DOHH2 (cell line): ENCODE measurements at regions not wholly inside any gene's neighbourhood (a gene's known extent, or its start where the extent isn't known, plus 50 kb on each side); places are given as distances from the start of the nearest gene placed in this dataset.

Experiments
- H3F3A ChIP-seq: fragments of 200-600 bp; sonication (generic), shearing (Covaris generic); 2 replicates; pipeline ENCODE4 v1.6.0; 2016; ENCODE audit warnings: antibody characterized with exemption, mild to moderate bottlenecking; ENCODE audit not compliant: control insufficient read depth, insufficient read depth
- H3K27ac ChIP-seq: fragments of 200-600 bp; sonication (generic); 2 replicates; pipeline ENCODE4 v1.5.1; 2014; ENCODE audit warnings: low read depth, mild to moderate bottlenecking, low read length, moderate library complexity
- H3K27me3 ChIP-seq: fragments of 200-600 bp; sonication (generic); 2 replicates; pipeline ENCODE4 v1.6.1; 2014; ENCODE audit warnings: mild to moderate bottlenecking, low read length, mixed read lengths; ENCODE audit not compliant: control insufficient read depth
- H3K36me3 ChIP-seq: fragments of 200-600 bp; sonication (generic); 2 replicates; pipeline ENCODE4 v1.6.1; 2014; ENCODE audit warnings: mild to moderate bottlenecking, low read length, moderate library complexity, mixed read lengths; ENCODE audit not compliant: control insufficient read depth
- H3K4me1 ChIP-seq: fragments of 200-600 bp; sonication (generic); 2 replicates; pipeline ENCODE4 v1.6.1; 2014; ENCODE audit warnings: mild to moderate bottlenecking, low read length, mixed read lengths; ENCODE audit not compliant: control insufficient read depth
- H3K4me2 ChIP-seq: fragments of 200-600 bp; sonication (generic); 2 replicates; pipeline ENCODE4 v1.6.0; 2014; ENCODE audit warnings: mild to moderate bottlenecking, low read length, moderate library complexity
- H3K4me3 ChIP-seq: fragments of 200-600 bp; sonication (generic); 2 replicates; pipeline ENCODE4 v1.5.1; 2014; ENCODE audit warnings: mild to moderate bottlenecking, low read length, mixed read lengths
- H3K79me2 ChIP-seq: fragments of 200-600 bp; sonication (generic); 2 replicates; pipeline ENCODE4 v1.6.1; 2014; ENCODE audit warnings: mild to moderate bottlenecking, low read length, mixed read lengths; ENCODE audit not compliant: control insufficient read depth
- H3K9me2 ChIP-seq: fragments of 200-600 bp; sonication (generic); replicated peaks from 2 replicates; pipeline ENCODE4 v1.6.1; 2014; ENCODE audit warnings: mild to moderate bottlenecking, low read length, mixed read lengths; ENCODE audit not compliant: control insufficient read depth
- H3K9me3 ChIP-seq: fragments of 200-600 bp; sonication (generic); 2 replicates; pipeline ENCODE4 v1.6.1; 2014; ENCODE audit warnings: antibody characterized with exemption, low read length, mixed read lengths; ENCODE audit not compliant: control insufficient read depth, insufficient read depth
- H4K20me1 ChIP-seq: fragments of 200-600 bp; sonication (generic); 2 replicates; pipeline ENCODE4 v1.6.0; 2014; ENCODE audit warnings: low read depth, mild to moderate bottlenecking, antibody characterized with exemption, low read length, moderate library complexity; ENCODE audit not compliant: control insufficient read depth, insufficient read depth
- EZH2phosphoT487 ChIP-seq: fragments of 200-600 bp; sonication (generic); IDR thresholded peaks from 2 replicates; pipeline ENCODE4 v1.6.1; 2017; ENCODE audit warnings: borderline replicate concordance, mild to moderate bottlenecking, antibody characterized with exemption, low read length, moderate library complexity, mixed read lengths
- TF ChIP-seq, protein P1 (sequence below): fragments of 200-600 bp; sonication (generic); IDR thresholded peaks from one replicate; pipeline ENCODE4 v1.5.1; 2014; ENCODE audit warnings: antibody characterized with exemption, mild to moderate bottlenecking, low read depth, low read length; ENCODE audit not compliant: poor library complexity, severe bottlenecking

DNA sequence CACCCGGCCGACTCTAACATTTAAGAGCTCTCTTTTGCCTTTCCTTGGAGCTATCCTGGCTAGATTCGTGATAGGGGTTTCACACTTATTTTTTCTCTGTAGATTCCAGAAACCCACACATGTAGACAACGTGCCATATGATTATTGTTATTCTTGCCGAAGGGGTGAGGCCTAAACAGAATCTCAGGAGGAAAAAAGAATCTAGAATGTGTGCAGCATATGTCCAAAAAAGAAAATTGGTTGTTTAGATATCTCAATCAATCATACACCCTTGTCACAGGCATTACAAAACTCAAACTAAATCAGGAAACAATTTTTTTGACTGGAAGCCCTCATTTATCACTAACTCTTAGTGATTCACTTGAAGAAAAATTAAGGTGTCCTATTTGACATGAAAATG lies 66.9 kb upstream of the TGM3 start:
- no peaks in the 10 kb centered on the region for H3K79me2 ChIP-seq
- no peaks in the 10 kb centered on the region for H3K9me3 ChIP-seq
- H3K27ac ChIP-seq: no peak overlapping the region
- no peak overlapping the region for H3K4me2 ChIP-seq
- no peaks in the 10 kb centered on the region for H3F3A ChIP-seq
- H3K27me3 ChIP-seq: peaks cover 6% of the 10 kb centered on the region; the same call in 1 of the 2 replicates
- H4K20me1 ChIP-seq: no peaks in the 10 kb centered on the region
- no peak for TF ChIP-seq EZH2phosphoT487
- TF ChIP-seq, protein P1, sequence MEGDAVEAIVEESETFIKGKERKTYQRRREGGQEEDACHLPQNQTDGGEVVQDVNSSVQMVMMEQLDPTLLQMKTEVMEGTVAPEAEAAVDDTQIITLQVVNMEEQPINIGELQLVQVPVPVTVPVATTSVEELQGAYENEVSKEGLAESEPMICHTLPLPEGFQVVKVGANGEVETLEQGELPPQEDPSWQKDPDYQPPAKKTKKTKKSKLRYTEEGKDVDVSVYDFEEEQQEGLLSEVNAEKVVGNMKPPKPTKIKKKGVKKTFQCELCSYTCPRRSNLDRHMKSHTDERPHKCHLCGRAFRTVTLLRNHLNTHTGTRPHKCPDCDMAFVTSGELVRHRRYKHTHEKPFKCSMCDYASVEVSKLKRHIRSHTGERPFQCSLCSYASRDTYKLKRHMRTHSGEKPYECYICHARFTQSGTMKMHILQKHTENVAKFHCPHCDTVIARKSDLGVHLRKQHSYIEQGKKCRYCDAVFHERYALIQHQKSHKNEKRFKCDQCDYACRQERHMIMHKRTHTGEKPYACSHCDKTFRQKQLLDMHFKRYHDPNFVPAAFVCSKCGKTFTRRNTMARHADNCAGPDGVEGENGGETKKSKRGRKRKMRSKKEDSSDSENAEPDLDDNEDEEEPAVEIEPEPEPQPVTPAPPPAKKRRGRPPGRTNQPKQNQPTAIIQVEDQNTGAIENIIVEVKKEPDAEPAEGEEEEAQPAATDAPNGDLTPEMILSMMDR: no peak
- H3K4me1 ChIP-seq: no peaks in the 10 kb centered on the region
- H3K36me3 ChIP-seq: no peaks in the 10 kb centered on the region
- H3K9me2 ChIP-seq: no peaks in the 10 kb centered on the region
- no peak overlapping the region for H3K4me3 ChIP-seq

DNA sequence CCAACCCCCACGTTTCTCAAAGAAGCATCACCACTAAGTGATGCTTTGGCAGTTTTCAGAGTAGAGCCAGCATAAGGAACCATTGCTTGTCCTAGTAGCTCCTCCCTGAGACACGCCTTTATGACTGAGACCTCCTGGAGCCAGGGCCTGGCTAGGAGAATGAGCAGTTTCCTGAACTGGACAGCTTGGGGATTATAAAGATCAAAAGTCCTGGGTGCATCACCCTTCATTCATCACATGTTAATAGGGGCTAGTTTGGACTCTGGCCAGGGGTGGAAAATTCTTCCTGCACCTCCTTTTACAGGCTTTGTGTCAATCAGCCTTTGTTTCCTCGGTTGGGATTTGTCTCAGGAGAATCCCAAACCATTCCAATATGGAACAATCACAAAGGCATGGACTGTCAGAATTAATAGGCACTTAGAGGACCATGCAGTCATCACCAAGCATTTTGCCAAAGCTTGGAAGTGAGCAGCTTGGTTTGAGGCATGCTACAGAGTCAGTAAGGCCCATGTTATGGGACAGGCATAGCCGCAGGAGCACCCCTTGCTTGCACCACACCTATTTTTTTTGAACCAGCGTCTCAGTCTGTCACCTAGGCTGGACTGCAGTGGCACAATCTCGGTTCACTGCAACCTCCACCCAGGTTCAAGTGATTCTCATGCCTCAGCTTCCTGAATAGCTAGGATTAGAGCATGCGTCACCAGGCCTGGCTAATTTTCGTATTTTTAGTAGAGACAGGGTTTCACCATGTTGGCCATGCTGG lies 64.9 kb upstream of the TGM3 start:
- Histone ChIP-seq H3K27ac (no peak overlapping the region), H3K79me2 (no peaks in the 10 kb centered on the region), H3K4me3 (no peak overlapping the region), H3K27me3 (peaks cover 6% of the 10 kb centered on the region; the same call in 1 of the 2 replicates), H3K9me3 (no peaks in the 10 kb centered on the region), H3K4me2 (no peak overlapping the region), H3F3A (no peaks in the 10 kb centered on the region), H4K20me1 (no peaks in the 10 kb centered on the region), H3K9me2 (no peaks in the 10 kb centered on the region), H3K4me1 (no peaks in the 10 kb centered on the region), H3K36me3 (no peaks in the 10 kb centered on the region)
- TF ChIP-seq, protein P1: no peak
- no peak for TF ChIP-seq EZH2phosphoT487

DNA sequence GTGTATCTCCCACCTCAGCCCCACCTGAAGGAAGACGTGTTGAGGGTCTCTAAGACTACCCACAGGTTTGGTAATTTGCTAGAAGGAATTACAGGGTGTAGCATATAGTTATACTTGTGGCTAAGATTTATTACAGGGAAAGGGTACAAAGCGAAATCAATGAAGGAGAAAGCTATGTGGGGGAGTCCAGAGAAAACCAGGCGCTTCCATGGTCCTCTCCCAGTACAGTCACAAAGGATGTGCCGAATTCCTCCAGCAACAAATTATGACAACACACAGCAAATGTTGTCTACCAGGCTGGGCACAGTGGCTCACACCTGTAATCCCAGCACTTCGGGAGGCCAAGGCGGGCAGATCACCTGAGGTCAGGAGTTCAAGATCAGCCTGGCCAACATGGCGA lies 64.1 kb upstream of the TGM3 start:
- TF ChIP-seq, protein P1: no peak
- TF ChIP-seq EZH2phosphoT487: no peak
- no peaks in the 10 kb centered on the region for H3K9me3 ChIP-seq

More for the DNA sequence above, 64.1 kb upstream of the TGM3 start:
- Histone ChIP-seq H3K4me3 (no peak overlapping the region), H3K27ac (no peak overlapping the region), H3K36me3 (no peaks in the 10 kb centered on the region), H3K27me3 (peaks cover 6% of the 10 kb centered on the region; the same call in 1 of the 2 replicates), H3K9me2 (no peaks in the 10 kb centered on the region), H3F3A (no peaks in the 10 kb centered on the region), H4K20me1 (no peaks in the 10 kb centered on the region), H3K4me2 (no peak overlapping the region), H3K79me2 (no peaks in the 10 kb centered on the region), H3K4me1 (peaks cover 3% of the 10 kb centered on the region; the same call in 1 of the 2 replicates)
